H9 (cell line): ENCODE measurements at regions not wholly inside any gene's neighbourhood (a gene's known extent, or its start where the extent isn't known, plus 50 kb on each side); places are given as distances from the start of the nearest gene placed in this dataset.

ENCODE experiments used
- DNase-seq: peaks from one replicate; pipeline ENCODE4 v3.0.0-alpha.2; 2017
- H2AFZ ChIP-seq: one replicate; pipeline ENCODE4 v1.6.1; 2013; ENCODE audit warnings: mild to moderate bottlenecking, low read length, control low read depth, moderate library complexity
- H2AK5ac ChIP-seq: 2 replicates; pipeline ENCODE4 v1.6.1; 2013; ENCODE audit warnings: low read length, control low read depth, mixed read lengths; ENCODE audit not compliant: insufficient read length
- H2BK120ac ChIP-seq: one replicate; pipeline ENCODE4 v1.6.1; 2013; ENCODE audit warnings: low read depth, mild to moderate bottlenecking, low read length, control low read depth, inconsistent platforms; ENCODE audit not compliant: poor library complexity, severe bottlenecking
- H2BK12ac ChIP-seq: 2 replicates; pipeline ENCODE4 v1.6.1; 2013; ENCODE audit warnings: low read length, control low read depth, mixed read lengths, low read depth; ENCODE audit not compliant: insufficient read length
- H2BK15ac ChIP-seq: 2 replicates; pipeline ENCODE4 v1.6.1; 2013; ENCODE audit warnings: low read depth, low read length, control low read depth
- H2BK20ac ChIP-seq: one replicate; pipeline ENCODE4 v1.6.1; 2013; ENCODE audit warnings: low read depth, mild to moderate bottlenecking, low read length, control low read depth, inconsistent platforms; ENCODE audit not compliant: poor library complexity, severe bottlenecking
- H2BK5ac ChIP-seq: 2 replicates; pipeline ENCODE4 v1.6.1; 2013; ENCODE audit warnings: low read length, control low read depth, mixed read lengths; ENCODE audit not compliant: insufficient read length
- H3K14ac ChIP-seq: 2 replicates; pipeline ENCODE4 v1.6.1; 2013; ENCODE audit warnings: low read length, control low read depth; ENCODE audit not compliant: insufficient read depth
- H3K18ac ChIP-seq: 2 replicates; pipeline ENCODE4 v1.6.1; 2013; ENCODE audit warnings: low read depth, mild to moderate bottlenecking, mixed read lengths, low read length, control low read depth; ENCODE audit not compliant: insufficient read length
- H3K23ac ChIP-seq: 2 replicates; pipeline ENCODE4 v1.6.1; 2013; ENCODE audit warnings: low read length, control low read depth, mixed read lengths, low read depth; ENCODE audit not compliant: insufficient read length
- H3K23me2 ChIP-seq: 2 replicates; pipeline ENCODE4 v1.6.1; 2013; ENCODE audit warnings: low read depth, mild to moderate bottlenecking, mixed read lengths, low read length, control low read depth; ENCODE audit not compliant: insufficient read length, poor library complexity, severe bottlenecking
- H3K27ac ChIP-seq: 2 replicates; pipeline ENCODE4 v1.5.1; 2013; ENCODE audit warnings: low read length, control low read depth, mixed read lengths, low read depth; ENCODE audit not compliant: insufficient read length
- H3K27me3 ChIP-seq: 2 replicates; pipeline ENCODE4 v1.6.1; 2013; ENCODE audit warnings: low read length, control low read depth, inconsistent platforms; ENCODE audit not compliant: insufficient read depth
- H3K4ac ChIP-seq: 2 replicates; pipeline ENCODE4 v1.6.1; 2013; ENCODE audit warnings: low read depth, mild to moderate bottlenecking, control low read depth, inconsistent platforms, low read length, moderate library complexity
- H3K4me1 ChIP-seq: 2 replicates; pipeline ENCODE4 v1.6.1; 2013; ENCODE audit warnings: low read length, control low read depth, inconsistent platforms; ENCODE audit not compliant: insufficient read depth
- H3K4me2 ChIP-seq: 2 replicates; pipeline ENCODE4 v1.6.1; 2013; ENCODE audit warnings: low read length, control low read depth, mixed read lengths; ENCODE audit not compliant: insufficient read length, insufficient read depth
- H3K56ac ChIP-seq: 2 replicates; pipeline ENCODE4 v1.6.1; 2013; ENCODE audit warnings: low read depth, mild to moderate bottlenecking, mixed read lengths, low read length, control low read depth; ENCODE audit not compliant: insufficient read length
- H3K79me1 ChIP-seq: 2 replicates; pipeline ENCODE4 v1.6.1; 2013; ENCODE audit warnings: low read depth, mild to moderate bottlenecking, moderate library complexity, low read length, control low read depth, inconsistent platforms; ENCODE audit not compliant: insufficient read depth, poor library complexity, severe bottlenecking
- H3K79me2 ChIP-seq: 2 replicates; pipeline ENCODE4 v1.6.1; 2013; ENCODE audit warnings: low read length, control low read depth, inconsistent platforms; ENCODE audit not compliant: insufficient read depth
- H3K9ac ChIP-seq: 2 replicates; pipeline ENCODE4 v1.6.1; 2013; ENCODE audit warnings: low read length, control low read depth, mixed read lengths; ENCODE audit not compliant: insufficient read length; ENCODE audit errors: extremely low read depth
- H3K9me3 ChIP-seq: one replicate; pipeline ENCODE4 v1.6.1; 2013; ENCODE audit warnings: low read depth, low read length, inconsistent platforms; ENCODE audit not compliant: control insufficient read depth
- H3T11ph ChIP-seq: one replicate; pipeline ENCODE4 v1.6.1; 2013; ENCODE audit warnings: mild to moderate bottlenecking, low read length, control low read depth, inconsistent platforms
- H4K20me1 ChIP-seq: one replicate; pipeline ENCODE4 v1.6.1; 2013; ENCODE audit not compliant: control insufficient read depth, insufficient read length, insufficient read depth
- H4K5ac ChIP-seq: 2 replicates; pipeline ENCODE4 v1.6.1; 2013; ENCODE audit warnings: low read depth, mild to moderate bottlenecking, mixed read lengths, low read length, control low read depth; ENCODE audit not compliant: insufficient read length
- H4K8ac ChIP-seq: replicated peaks from 2 replicates; pipeline ENCODE4 v1.6.1; 2013; ENCODE audit warnings: low read length, control low read depth, mixed read lengths, low read depth; ENCODE audit not compliant: insufficient read length
- H4K91ac ChIP-seq: 2 replicates; pipeline ENCODE4 v1.6.1; 2013; ENCODE audit warnings: low read depth, mild to moderate bottlenecking, moderate library complexity, mixed read lengths, low read length, control low read depth; ENCODE audit not compliant: insufficient read length
- H3K27ac Mint-ChIP-seq, 3 experiments: 2 replicates in 2 of 3; 3 replicates in 1 of 3; pipeline ENCODE4 v1.8.0; 2020 to 2021; ENCODE audit warnings: mixed read lengths in 3 of 3, mild to moderate bottlenecking in 1 of 3, moderate library complexity in 1 of 3
- H3K27me3 Mint-ChIP-seq: 2 replicates; pipeline ENCODE4 v1.8.0; 2021; ENCODE audit warnings: low read depth, mild to moderate bottlenecking, moderate library complexity, mixed read lengths
- H3K36me3 Mint-ChIP-seq, 3 experiments: 2 replicates in 2 of 3; 3 replicates in 1 of 3; pipeline ENCODE4 v1.8.0; 2020 to 2021; ENCODE audit warnings: low read depth in 3 of 3, mixed read lengths in 3 of 3; ENCODE audit not compliant: insufficient read depth in 1 of 3
- H3K4me1 Mint-ChIP-seq, 2 experiments: 2 replicates each; pipeline ENCODE4 v1.8.0; 2020; ENCODE audit warnings: mixed read lengths in 2 of 2
- H3K4me3 Mint-ChIP-seq, 2 experiments: 2 replicates in 1 of 2; 3 replicates in 1 of 2; pipeline ENCODE4 v1.8.0; 2020 to 2021; ENCODE audit warnings: mild to moderate bottlenecking in 2 of 2, mixed read lengths in 2 of 2, moderate library complexity in 1 of 2
- H3K9me3 Mint-ChIP-seq, 2 experiments: 2 replicates in 1 of 2; 3 replicates in 1 of 2; pipeline ENCODE4 v1.8.0; 2020; ENCODE audit warnings: mild to moderate bottlenecking in 2 of 2, mixed read lengths in 2 of 2, moderate library complexity in 1 of 2
- TF ChIP-seq, protein P1 (sequence below): fragments of 200-600 bp; sonication (generic); conservative IDR thresholded peaks from 3 replicates; pipeline ENCODE4 v1.8.0; 2021; ENCODE audit warnings: antibody characterized with exemption, mild to moderate bottlenecking

DNA sequence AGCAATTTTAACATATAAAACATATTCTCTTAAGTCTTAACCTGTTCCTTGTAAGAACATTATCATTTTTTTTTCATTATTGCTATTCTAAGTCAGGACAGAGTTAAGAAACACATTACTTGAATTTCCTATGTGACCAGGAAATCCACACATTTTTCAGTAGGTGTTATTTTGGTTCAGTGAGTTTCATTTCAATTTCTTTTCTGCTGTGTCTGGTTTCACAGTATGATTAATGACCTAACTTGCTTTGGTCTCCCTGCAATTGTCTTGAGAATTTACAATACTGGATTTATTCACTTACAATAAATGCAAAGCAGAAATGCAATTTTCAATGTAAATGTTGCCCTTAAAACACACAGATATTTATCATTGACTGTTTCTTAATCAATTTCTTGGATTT, 396.9 kb upstream of the TMTC1 start:
- H2AK5ac ChIP-seq = no peak overlapping the region

More for the DNA sequence above, 396.9 kb upstream of the TMTC1 start:
- H3K9ac ChIP-seq = no peak overlapping the region
- no peak overlapping the region for H3T11ph ChIP-seq
- H3K79me1 ChIP-seq = no peaks in the 10 kb centered on the region
- no peak overlapping the region for H4K91ac ChIP-seq
- Mint-ChIP-seq H3K9me3 (peaks cover 2 to 10% of the 10 kb centered on the region in 2 experiments; a peak in 4 of 5 replicates), H3K27me3 (no peaks in the 10 kb centered on the region), H3K27ac (no peak overlapping the region), H3K4me1 (no peaks in the 10 kb centered on the region), H3K4me3 (no peak overlapping the region), H3K36me3 (no peaks in the 10 kb centered on the region; a peak in 1 of 7 replicates)
- no peaks in the 10 kb centered on the region for H3K27me3 ChIP-seq
- no peak overlapping the region for H3K56ac ChIP-seq
- H2BK5ac ChIP-seq = no peak overlapping the region
- no peak overlapping the region for H4K8ac ChIP-seq
- no peak overlapping the region for H2BK12ac ChIP-seq
- no peak overlapping the region for H2AFZ ChIP-seq
- no peak overlapping the region for H3K14ac ChIP-seq
- H3K4ac ChIP-seq = no peak overlapping the region
- no peaks in the 10 kb centered on the region for H3K79me2 ChIP-seq
- H2BK120ac ChIP-seq = no peak overlapping the region
- H2BK15ac ChIP-seq = no peak overlapping the region
- H4K5ac ChIP-seq = no peak overlapping the region
- no peak overlapping the region for H3K27ac ChIP-seq
- no peak overlapping the region for H3K18ac ChIP-seq
- H2BK20ac ChIP-seq = no peak overlapping the region
- no peak for DNase-seq
- no peaks in the 10 kb centered on the region for H3K4me1 ChIP-seq
- no peaks in the 10 kb centered on the region for H3K9me3 ChIP-seq
- no peak overlapping the region for H3K4me2 ChIP-seq
- H4K20me1 ChIP-seq = no peaks in the 10 kb centered on the region
- no peaks in the 10 kb centered on the region for H3K23me2 ChIP-seq
- no peak overlapping the region for H3K23ac ChIP-seq
- TF ChIP-seq, protein P1, sequence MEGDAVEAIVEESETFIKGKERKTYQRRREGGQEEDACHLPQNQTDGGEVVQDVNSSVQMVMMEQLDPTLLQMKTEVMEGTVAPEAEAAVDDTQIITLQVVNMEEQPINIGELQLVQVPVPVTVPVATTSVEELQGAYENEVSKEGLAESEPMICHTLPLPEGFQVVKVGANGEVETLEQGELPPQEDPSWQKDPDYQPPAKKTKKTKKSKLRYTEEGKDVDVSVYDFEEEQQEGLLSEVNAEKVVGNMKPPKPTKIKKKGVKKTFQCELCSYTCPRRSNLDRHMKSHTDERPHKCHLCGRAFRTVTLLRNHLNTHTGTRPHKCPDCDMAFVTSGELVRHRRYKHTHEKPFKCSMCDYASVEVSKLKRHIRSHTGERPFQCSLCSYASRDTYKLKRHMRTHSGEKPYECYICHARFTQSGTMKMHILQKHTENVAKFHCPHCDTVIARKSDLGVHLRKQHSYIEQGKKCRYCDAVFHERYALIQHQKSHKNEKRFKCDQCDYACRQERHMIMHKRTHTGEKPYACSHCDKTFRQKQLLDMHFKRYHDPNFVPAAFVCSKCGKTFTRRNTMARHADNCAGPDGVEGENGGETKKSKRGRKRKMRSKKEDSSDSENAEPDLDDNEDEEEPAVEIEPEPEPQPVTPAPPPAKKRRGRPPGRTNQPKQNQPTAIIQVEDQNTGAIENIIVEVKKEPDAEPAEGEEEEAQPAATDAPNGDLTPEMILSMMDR = no peak
